Occipital lobe (tissue), 1 donor: ENCODE measurements at regions not wholly inside any gene's neighbourhood (a gene's known extent, or its start where the extent isn't known, plus 50 kb on each side); places are given as distances from the start of the nearest gene placed in this dataset.
"Not testable (repeated sequence)": the region's sequence is repeated elsewhere in the genome, so short reads cannot be mapped to it uniquely, and the experiment has no call there.

Experiments used
- DNase-seq: peaks from one replicate; lab custom pipeline; 2025; lab: John Stamatoyannopoulos, UW

- DNase-seq, result no peak
Measured at GRCh38 chr1:61028136-61028535, 54.2 kb upstream of the NFIA start.

- DNase-seq, result not testable (repeated sequence)
Measured at GRCh38 chr1:61018068-61018467, 64.3 kb upstream of the NFIA start.

GRCh38 chr1:61017651-61018050 is 64.7 kb upstream of the NFIA start:
- DNase-seq, result no peak

GRCh38 chr1:61013946-61014667 is 68.3 kb upstream of the NFIA start:
- DNase-seq, result no peak

GRCh38 chr1:61013189-61013945 is 69.0 kb upstream of the NFIA start:
- DNase-seq, result no peak

- DNase-seq, result no peak
Measured at GRCh38 chr1:61012341-61012761, 70.0 kb upstream of the NFIA start.

GRCh38 chr1:61011561-61012263 is 70.6 kb upstream of the NFIA start:
- no peak for DNase-seq

GRCh38 chr1:61007534-61008364 is 74.6 kb upstream of the NFIA start:
- no peak for DNase-seq

- DNase-seq, result no peak
Measured at GRCh38 chr1:61005614-61006580, 76.5 kb upstream of the NFIA start.

- no peak for DNase-seq
Measured at GRCh38 chr1:61004262-61005003, 77.9 kb upstream of the NFIA start.

- no peak for DNase-seq
Measured at GRCh38 chr1:61000327-61000726, 82.0 kb upstream of the NFIA start.

GRCh38 chr1:60998786-60999185 is 83.6 kb upstream of the NFIA start:
- DNase-seq, result no peak

- no peak for DNase-seq
Measured at GRCh38 chr1:60994828-60995492, 87.4 kb upstream of the NFIA start.

GRCh38 chr1:60994369-60994768 is 88.0 kb upstream of the NFIA start:
- no peak for DNase-seq

- no peak for DNase-seq
Measured at GRCh38 chr1:60992165-60992564, 90.2 kb upstream of the NFIA start.

- no peak for DNase-seq
Measured at GRCh38 chr1:60990714-60991090, 91.7 kb upstream of the NFIA start.

GRCh38 chr1:60989749-60990713 is 92.3 kb upstream of the NFIA start:
- DNase-seq, result no peak

- no peak for DNase-seq
Measured at GRCh38 chr1:60988891-60989290, 93.5 kb upstream of the NFIA start.
